GM06990 (cell line): ENCODE measurements at regions not wholly inside any gene's neighbourhood (a gene's known extent, or its start where the extent isn't known, plus 50 kb on each side); places are given as distances from the start of the nearest gene placed in this dataset.
A peak's percentile ranks its signal among the peaks of the same experiment; 100 is the strongest.

ENCODE experiments used
- DNase-seq: peaks from one replicate; pipeline ENCODE4 v3.0.0-alpha.2; 2011; ENCODE audit not compliant: insufficient read length; ENCODE audit errors: extremely low read depth
- H3K27me3 ChIP-seq: replicated peaks from 2 replicates; pipeline ENCODE4 v1.6.0; 2011; ENCODE audit warnings: low read length; ENCODE audit not compliant: control insufficient read depth, insufficient read depth
- H3K36me3 ChIP-seq: 2 replicates; pipeline ENCODE4 v1.5.1; 2011; ENCODE audit warnings: low read length; ENCODE audit not compliant: control insufficient read depth, insufficient read depth
- H3K4me3 ChIP-seq: replicated peaks from 2 replicates; pipeline ENCODE4 v1.5.1; 2011; ENCODE audit warnings: low read depth, mild to moderate bottlenecking, control low read depth, low read length
- CTCF ChIP-seq: IDR thresholded peaks from 2 replicates; pipeline ENCODE4 v1.5.1; 2011; ENCODE audit warnings: low read length, control low read depth, mild to moderate bottlenecking, inconsistent platforms; ENCODE audit not compliant: insufficient read depth, poor library complexity, severe bottlenecking

- TF ChIP-seq CTCF: no peak
- H3K27me3 ChIP-seq: no peaks in the 10 kb centered on the region
- no peaks in the 10 kb centered on the region for H3K36me3 ChIP-seq
- H3K4me3 ChIP-seq: no peak overlapping the region
- no peak for DNase-seq
Observed at GRCh38 chr6:141490982-141491381, 641.7 kb upstream of the GJE1 start.

GRCh38 chr6:141488488-141488887 lies 644.2 kb upstream of the GJE1 start:
- Histone ChIP-seq H3K27me3 (no peaks in the 10 kb centered on the region), H3K36me3 (no peaks in the 10 kb centered on the region), H3K4me3 (no peak overlapping the region)
- no peak for TF ChIP-seq CTCF
- no peak for DNase-seq

GRCh38 chr6:141486942-141487341 lies 645.8 kb upstream of the GJE1 start:
- Histone ChIP-seq H3K27me3 (no peaks in the 10 kb centered on the region), H3K4me3 (no peak overlapping the region), H3K36me3 (no peaks in the 10 kb centered on the region)
- TF ChIP-seq CTCF: no peak
- DNase-seq: no peak

- Histone ChIP-seq H3K36me3 (no peaks in the 10 kb centered on the region), H3K4me3 (no peak overlapping the region), H3K27me3 (no peaks in the 10 kb centered on the region)
- DNase-seq: peak; percentile 32
- TF ChIP-seq CTCF: no peak
Observed at GRCh38 chr6:141484711-141485110, 648.0 kb upstream of the GJE1 start.

- TF ChIP-seq CTCF: no peak
- DNase-seq: peak; percentile 64
- no peaks in the 10 kb centered on the region for H3K36me3 ChIP-seq
- peak overlapping the region; percentile 18 for H3K4me3 ChIP-seq
- H3K27me3 ChIP-seq: no peaks in the 10 kb centered on the region
Observed at GRCh38 chr6:141483598-141484061, 649.1 kb upstream of the GJE1 start.
